ENCODE measurements at regions not wholly inside any gene's neighbourhood (a gene's known extent, or its start where the extent isn't known, plus 50 kb on each side); places are given as distances from the start of the nearest gene placed in this dataset.

- TF ChIP-seq CTCF (IDR thresholded peaks at IDR 0.05 in 8 of 11, conservative IDR thresholded peaks at IDR 0.05 in 3 of 11) (no peak), POLR2A (IDR thresholded peaks at IDR 0.05) (no peak), POLR2AphosphoS5 (IDR thresholded peaks at IDR 0.05) (no peak)
Measured at GRCh38 chr11:104736502-104736901, 161.8 kb downstream of the CASP12 start.
